RWPE2 (cell line): ENCODE measurements at regions not wholly inside any gene's neighbourhood (a gene's known extent, or its start where the extent isn't known, plus 50 kb on each side); places are given as distances from the start of the nearest gene placed in this dataset.
"Not testable (repeated sequence)": the region's sequence is repeated elsewhere in the genome, so short reads cannot be mapped to it uniquely, and the experiment has no call there.

ENCODE experiments used
- ATAC-seq: fragments of 200-7000 bp; cut with Tn5 transposase; 3 replicates; pipeline ENCODE4 v1.9.1; 2021; ENCODE audit warnings: low read depth
- DNase-seq: peaks from one replicate; pipeline ENCODE4 v3.0.0-alpha.2; 2020; ENCODE audit warnings: low spot score
- H3K27ac ChIP-seq: fragments of 450-650 bp; 2 replicates; pipeline ENCODE4 v1.5.1; 2017; ENCODE audit warnings: mild to moderate bottlenecking; ENCODE audit not compliant: poor library complexity, severe bottlenecking
- H3K27me3 ChIP-seq: fragments of 250-450 bp; sonication (Bioruptor Pico); 2 replicates; pipeline ENCODE4 v1.5.1; 2021; ENCODE audit warnings: mild to moderate bottlenecking, moderate library complexity; ENCODE audit not compliant: insufficient read depth, poor library complexity, severe bottlenecking
- H3K36me3 ChIP-seq: fragments of 250-450 bp; sonication (Bioruptor Pico); 2 replicates; pipeline ENCODE4 v1.5.1; 2020; ENCODE audit warnings: low read depth, mild to moderate bottlenecking, moderate library complexity
- H3K4me1 ChIP-seq: fragments of 250-450 bp; sonication (Bioruptor Pico); 2 replicates; pipeline ENCODE4 v1.5.1; 2021; ENCODE audit warnings: mild to moderate bottlenecking, moderate library complexity; ENCODE audit not compliant: insufficient read depth, poor library complexity, severe bottlenecking
- H3K4me3 ChIP-seq: fragments of 250-450 bp; sonication (Bioruptor Pico); 2 replicates; pipeline ENCODE4 v1.5.1; 2021; ENCODE audit warnings: mild to moderate bottlenecking, moderate library complexity; ENCODE audit not compliant: severe bottlenecking
- H3K9me3 ChIP-seq: fragments of 250-450 bp; sonication (Bioruptor Pico); 2 replicates; pipeline ENCODE4 v1.5.1; 2021; ENCODE audit warnings: mild to moderate bottlenecking, moderate library complexity; ENCODE audit not compliant: severe bottlenecking
- TF ChIP-seq, protein P1 (sequence below): fragments of 450-650 bp; IDR thresholded peaks from one replicate; pipeline ENCODE4 v1.5.1; 2017; ENCODE audit warnings: mild to moderate bottlenecking, moderate library complexity; ENCODE audit not compliant: poor library complexity, severe bottlenecking

GRCh38 chr9:61670616-61671015 lies 480.8 kb downstream of the SPATA31A7 start:
- H3K27ac ChIP-seq, result no peak overlapping the region
- no peak overlapping the region for H3K4me3 ChIP-seq
- no peaks in the 10 kb centered on the region for H3K9me3 ChIP-seq
- no peaks in the 10 kb centered on the region for H3K4me1 ChIP-seq
- ATAC-seq (no peak), DNase-seq (no peak)
- H3K36me3 ChIP-seq, result no peaks in the 10 kb centered on the region
- TF ChIP-seq, protein P1, sequence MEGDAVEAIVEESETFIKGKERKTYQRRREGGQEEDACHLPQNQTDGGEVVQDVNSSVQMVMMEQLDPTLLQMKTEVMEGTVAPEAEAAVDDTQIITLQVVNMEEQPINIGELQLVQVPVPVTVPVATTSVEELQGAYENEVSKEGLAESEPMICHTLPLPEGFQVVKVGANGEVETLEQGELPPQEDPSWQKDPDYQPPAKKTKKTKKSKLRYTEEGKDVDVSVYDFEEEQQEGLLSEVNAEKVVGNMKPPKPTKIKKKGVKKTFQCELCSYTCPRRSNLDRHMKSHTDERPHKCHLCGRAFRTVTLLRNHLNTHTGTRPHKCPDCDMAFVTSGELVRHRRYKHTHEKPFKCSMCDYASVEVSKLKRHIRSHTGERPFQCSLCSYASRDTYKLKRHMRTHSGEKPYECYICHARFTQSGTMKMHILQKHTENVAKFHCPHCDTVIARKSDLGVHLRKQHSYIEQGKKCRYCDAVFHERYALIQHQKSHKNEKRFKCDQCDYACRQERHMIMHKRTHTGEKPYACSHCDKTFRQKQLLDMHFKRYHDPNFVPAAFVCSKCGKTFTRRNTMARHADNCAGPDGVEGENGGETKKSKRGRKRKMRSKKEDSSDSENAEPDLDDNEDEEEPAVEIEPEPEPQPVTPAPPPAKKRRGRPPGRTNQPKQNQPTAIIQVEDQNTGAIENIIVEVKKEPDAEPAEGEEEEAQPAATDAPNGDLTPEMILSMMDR, result no peak
- no peaks in the 10 kb centered on the region for H3K27me3 ChIP-seq

- TF ChIP-seq, protein P1, result no peak
- DNase-seq (peak; percentile 66), ATAC-seq (no peak)
- no peak overlapping the region for H3K4me3 ChIP-seq
- no peaks in the 10 kb centered on the region for H3K27me3 ChIP-seq
- no peaks in the 10 kb centered on the region for H3K9me3 ChIP-seq
- no peaks in the 10 kb centered on the region for H3K4me1 ChIP-seq
- H3K27ac ChIP-seq, result no peak overlapping the region
- H3K36me3 ChIP-seq, result no peaks in the 10 kb centered on the region
Observed at GRCh38 chr9:61671276-61671973, 481.6 kb downstream of the SPATA31A7 start.

DNA sequence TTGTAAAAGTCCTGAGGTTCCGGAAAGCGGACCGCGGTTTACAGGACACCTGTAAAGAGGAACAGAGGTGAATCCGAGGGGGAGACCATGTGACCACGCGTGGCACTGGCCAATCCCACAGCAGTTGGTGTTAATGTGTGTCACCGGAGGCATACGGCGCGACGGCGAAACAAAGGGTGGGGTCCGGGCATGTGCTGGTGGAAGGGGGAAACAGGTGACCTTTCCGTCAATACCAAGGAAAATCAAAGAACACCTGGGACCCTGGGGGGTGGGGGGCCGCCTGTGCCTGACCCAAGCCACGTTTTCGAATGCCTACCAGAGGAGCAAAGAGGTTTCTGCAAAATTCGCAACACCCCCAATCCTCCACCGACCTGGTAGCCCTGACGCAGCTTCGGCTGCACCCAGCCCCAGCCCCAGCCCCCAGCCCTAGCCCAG lies 482.3 kb downstream of the SPATA31A7 start:
- not testable (repeated sequence) for H3K27ac ChIP-seq, ATAC-seq, H3K9me3 ChIP-seq, H3K4me3 ChIP-seq, H3K36me3 ChIP-seq, H3K4me1 ChIP-seq, H3K27me3 ChIP-seq
- DNase-seq, result peak; percentile 42

DNA sequence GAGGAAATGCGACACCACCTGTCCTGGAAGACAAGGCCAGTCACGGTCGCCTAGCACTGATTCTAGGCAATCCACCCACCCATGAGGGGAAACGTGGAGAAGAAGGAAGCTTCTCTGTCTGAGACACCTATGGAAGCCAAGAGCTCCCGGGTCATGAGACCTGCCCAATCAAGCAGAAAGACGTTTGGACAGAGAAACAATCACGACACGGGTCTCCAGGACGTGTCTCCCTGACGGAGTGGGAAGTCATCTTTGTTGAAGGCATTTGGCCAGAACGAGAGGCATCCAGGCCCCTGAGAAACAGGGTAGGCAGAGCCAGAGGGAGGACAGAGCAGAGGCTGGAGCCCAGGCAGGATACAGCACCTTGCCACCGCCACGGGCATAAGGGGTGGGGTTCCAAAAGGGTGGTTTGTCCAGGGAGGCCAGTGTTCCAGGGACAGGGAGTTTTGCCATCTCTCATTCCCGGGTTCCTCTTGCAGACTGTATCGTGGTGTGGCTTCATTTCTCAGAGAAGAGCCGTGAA lies 482.9 kb downstream of the SPATA31A7 start:
- H3K9me3 ChIP-seq, H3K27me3 ChIP-seq, ATAC-seq, H3K36me3 ChIP-seq, H3K4me1 ChIP-seq, H3K4me3 ChIP-seq, DNase-seq, H3K27ac ChIP-seq: not testable (repeated sequence)

DNA sequence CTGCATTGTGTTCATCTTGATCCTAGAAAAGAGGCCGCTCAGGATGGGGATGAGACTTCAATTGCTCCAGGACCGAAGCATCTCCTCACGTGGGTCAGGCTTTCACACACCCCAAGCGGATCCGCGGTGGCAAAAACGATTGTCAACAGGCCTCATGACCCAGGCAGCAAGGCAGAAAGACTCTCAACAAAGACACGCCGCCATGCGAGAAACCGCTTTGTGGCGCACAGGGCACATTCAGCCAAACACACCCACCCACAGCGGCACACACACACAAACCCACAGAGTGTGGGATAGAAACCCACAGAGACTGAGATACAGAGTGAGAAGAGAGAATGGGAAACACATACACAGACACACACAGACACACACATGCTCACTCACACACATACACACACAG lies 483.4 kb downstream of the SPATA31A7 start:
- DNase-seq (no peak), ATAC-seq (no peak)
- Histone ChIP-seq H3K9me3 (no peaks in the 10 kb centered on the region), H3K4me1 (no peaks in the 10 kb centered on the region), H3K4me3 (no peak overlapping the region), H3K27me3 (no peaks in the 10 kb centered on the region), H3K36me3 (no peaks in the 10 kb centered on the region), H3K27ac (no peak overlapping the region)
- TF ChIP-seq, protein P1, result no peak
